Mesenchymal stem cell (in vitro differentiated cells and primary cell): ENCODE measurements at regions not wholly inside any gene's neighbourhood (a gene's known extent, or its start where the extent isn't known, plus 50 kb on each side); places are given as distances from the start of the nearest gene placed in this dataset.

Experiments
- DNase-seq: peaks from one replicate; pipeline ENCODE4 v3.0.0-alpha.2; 2013
- H2AFZ ChIP-seq: one replicate; pipeline ENCODE4 v1.6.1; 2013; ENCODE audit warnings: low read depth, mild to moderate bottlenecking, control low read depth, inconsistent platforms, low read length, moderate library complexity
- H2AK5ac ChIP-seq: 2 replicates; pipeline ENCODE4 v1.6.1; 2013; ENCODE audit warnings: low read length, moderate library complexity, mild to moderate bottlenecking, inconsistent platforms; ENCODE audit not compliant: severe bottlenecking
- H2BK120ac ChIP-seq: one replicate; pipeline ENCODE4 v1.6.1; 2013; ENCODE audit warnings: low read depth, mild to moderate bottlenecking, inconsistent platforms, low read length, moderate library complexity
- H2BK12ac ChIP-seq, 2 experiments: one replicate each; pipeline ENCODE4 v1.6.1; 2013; ENCODE audit warnings: inconsistent platforms in 2 of 2, low read length in 2 of 2, mild to moderate bottlenecking in 2 of 2, moderate library complexity in 2 of 2, control low read depth in 1 of 2
- H2BK15ac ChIP-seq: one replicate; pipeline ENCODE4 v1.6.1; 2013; ENCODE audit warnings: mild to moderate bottlenecking, low read depth, inconsistent platforms; ENCODE audit not compliant: poor library complexity, severe bottlenecking
- H2BK5ac ChIP-seq: 2 replicates; pipeline ENCODE4 v1.6.1; 2013; ENCODE audit warnings: low read depth, mild to moderate bottlenecking, low read length, control low read depth, inconsistent platforms; ENCODE audit not compliant: poor library complexity, severe bottlenecking
- H3K14ac ChIP-seq, 2 experiments: one replicate each; pipeline ENCODE4 v1.6.1; 2013; ENCODE audit warnings: inconsistent platforms in 2 of 2, low read length in 2 of 2, control low read depth in 1 of 2, mild to moderate bottlenecking in 1 of 2, moderate library complexity in 1 of 2
- H3K18ac ChIP-seq, 2 experiments: one replicate each; pipeline ENCODE4 v1.6.1; 2013; ENCODE audit warnings: inconsistent platforms in 2 of 2, low read length in 2 of 2, control low read depth in 1 of 2, low read depth in 1 of 2, mild to moderate bottlenecking in 1 of 2
- H3K23ac ChIP-seq, 2 experiments: one replicate each; pipeline ENCODE4 v1.6.1; 2013; ENCODE audit warnings: inconsistent platforms in 2 of 2, low read length in 2 of 2, mild to moderate bottlenecking in 2 of 2, moderate library complexity in 2 of 2, control low read depth in 1 of 2
- H3K27ac ChIP-seq: 2 replicates; pipeline ENCODE4 v1.5.1; 2013; ENCODE audit warnings: mild to moderate bottlenecking, moderate library complexity, low read length, control low read depth, inconsistent platforms; ENCODE audit not compliant: poor library complexity, severe bottlenecking
- H3K27me3 ChIP-seq, 2 experiments: 2 replicates each; pipeline versions ENCODE4 v1.6.1 to v1.7.0; 2013; ENCODE audit warnings: low read length in 2 of 2, mild to moderate bottlenecking in 2 of 2, moderate library complexity in 2 of 2, control low read depth in 1 of 2, inconsistent platforms in 1 of 2; ENCODE audit not compliant: control insufficient read depth in 1 of 2, insufficient read depth in 1 of 2
- H3K36me3 ChIP-seq, 2 experiments: 2 replicates each; pipeline versions ENCODE4 v1.6.1 to v1.7.0; 2013; ENCODE audit warnings: low read length in 2 of 2, control low read depth in 1 of 2, inconsistent platforms in 1 of 2, low read depth in 1 of 2, mild to moderate bottlenecking in 1 of 2; ENCODE audit not compliant: insufficient read depth in 2 of 2, control insufficient read depth in 1 of 2
- H3K4ac ChIP-seq, 2 experiments: one replicate each; pipeline ENCODE4 v1.6.1; 2013; ENCODE audit warnings: inconsistent platforms in 2 of 2, low read length in 2 of 2, mild to moderate bottlenecking in 2 of 2, moderate library complexity in 2 of 2, control low read depth in 1 of 2, low read depth in 1 of 2
- H3K4me1 ChIP-seq: 2 replicates; pipeline ENCODE4 v1.6.1; 2013; ENCODE audit warnings: low read depth, low read length, control low read depth; ENCODE audit not compliant: control insufficient read depth, insufficient read depth
- H3K4me2 ChIP-seq: 2 replicates; pipeline ENCODE4 v1.6.1; 2013; ENCODE audit warnings: low read length, mild to moderate bottlenecking, inconsistent platforms; ENCODE audit not compliant: poor library complexity, severe bottlenecking
- H3K4me3 ChIP-seq, 2 experiments: 2 replicates each; pipeline versions ENCODE4 v1.5.1 to v1.7.0; 2013; ENCODE audit warnings: low read length in 2 of 2, mild to moderate bottlenecking in 2 of 2, control low read depth in 1 of 2, low read depth in 1 of 2; ENCODE audit not compliant: insufficient read depth in 1 of 2
- H3K79me1 ChIP-seq: replicated peaks from 2 replicates; pipeline ENCODE4 v1.6.1; 2013; ENCODE audit warnings: mild to moderate bottlenecking, control low read depth, low read length, inconsistent platforms; ENCODE audit not compliant: poor library complexity, severe bottlenecking
- H3K9ac ChIP-seq: 2 replicates; pipeline ENCODE4 v1.7.0; 2013; ENCODE audit warnings: mild to moderate bottlenecking, low read length, moderate library complexity
- H3K9me3 ChIP-seq: 2 replicates; pipeline ENCODE4 v1.7.0; 2013; ENCODE audit warnings: mild to moderate bottlenecking, low read length; ENCODE audit not compliant: control insufficient read depth
- H4K8ac ChIP-seq: one replicate; pipeline ENCODE4 v1.6.1; 2013; ENCODE audit warnings: inconsistent platforms, mild to moderate bottlenecking, low read length, moderate library complexity
- H4K91ac ChIP-seq: one replicate; pipeline ENCODE4 v1.6.1; 2013; ENCODE audit warnings: mild to moderate bottlenecking, low read length, inconsistent platforms
- WGBS: methylation state at CpG from one replicate; pipeline ENCODE4 v1.1.7; 2013; ENCODE audit warnings: mixed read lengths; 5-methylcytosine and 5-hydroxymethylcytosine counted together

DNA sequence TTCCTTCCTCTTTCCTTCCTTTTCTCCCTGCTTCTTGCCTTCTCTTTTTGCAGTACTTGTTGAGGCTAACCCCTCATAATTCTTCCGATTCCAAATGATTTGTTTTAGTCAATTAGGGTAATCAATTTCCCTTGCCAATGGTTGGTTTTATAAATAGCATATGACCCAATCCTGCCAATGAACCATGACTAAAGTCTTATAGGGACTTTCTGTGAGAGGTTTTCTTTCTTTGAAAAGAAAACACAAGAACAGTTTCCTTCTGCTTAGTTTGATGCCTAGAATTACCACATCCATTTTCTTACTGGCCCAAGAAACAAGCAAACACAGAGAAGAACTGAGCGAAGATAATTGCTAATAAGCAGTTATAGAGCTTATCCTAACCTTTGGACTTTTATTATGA is 292.5 kb upstream of the SATB1 start:
- Histone ChIP-seq H3K4me2 (no peak overlapping the region), H3K9me3 (no peaks in the 10 kb centered on the region), H3K9ac (no peak overlapping the region), H3K27ac (no peak overlapping the region), H3K36me3 (no peaks in the 10 kb centered on the region), H2BK120ac (no peak overlapping the region), H4K8ac (no peak overlapping the region), H2BK12ac (no peak overlapping the region), H3K4me1 (no peaks in the 10 kb centered on the region), H2BK15ac (no peak overlapping the region), H3K27me3 (no peaks in the 10 kb centered on the region), H4K91ac (no peak overlapping the region), H3K4ac (no peak overlapping the region), H2BK5ac (no peak overlapping the region), H2AFZ (no peak overlapping the region), H3K23ac (no peak overlapping the region), H2AK5ac (no peak overlapping the region), H3K14ac (no peak overlapping the region), H3K18ac (no peak overlapping the region), H3K4me3 (no peak overlapping the region), H3K79me1 (no peaks in the 10 kb centered on the region)
- no peak for DNase-seq
- WGBS, result no CpG with 5 or more reads among the region's 2 CpGs

DNA sequence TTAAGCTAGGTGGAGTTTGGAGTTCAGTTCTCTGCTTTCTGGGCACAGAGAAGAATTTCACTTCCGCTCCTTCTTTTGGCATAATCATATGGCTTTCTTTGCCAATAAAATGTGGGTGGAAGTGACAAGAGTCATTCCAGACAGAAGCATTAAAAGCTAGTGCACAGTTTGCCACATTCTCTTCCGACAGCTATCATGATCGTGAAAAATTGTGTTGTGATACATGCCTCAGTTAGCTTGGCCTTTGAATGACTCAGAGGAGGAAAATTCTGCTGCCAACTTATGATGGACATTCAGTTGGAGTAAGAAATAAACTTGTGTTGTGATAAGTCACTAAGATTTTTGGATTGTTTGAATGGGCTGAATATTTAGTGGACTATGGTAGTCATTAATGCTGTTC is 291.7 kb upstream of the SATB1 start:
- Histone ChIP-seq H3K4me1 (no peaks in the 10 kb centered on the region), H3K23ac (no peak overlapping the region), H3K4me3 (no peak overlapping the region), H3K79me1 (no peaks in the 10 kb centered on the region), H3K18ac (no peak overlapping the region), H3K9me3 (no peaks in the 10 kb centered on the region), H4K8ac (no peak overlapping the region), H2BK15ac (no peak overlapping the region), H2BK12ac (no peak overlapping the region), H2BK5ac (no peak overlapping the region), H2AFZ (no peak overlapping the region), H3K4ac (no peak overlapping the region), H3K4me2 (no peak overlapping the region), H3K9ac (no peak overlapping the region), H3K14ac (no peak overlapping the region), H4K91ac (no peak overlapping the region), H3K27ac (no peak overlapping the region), H3K36me3 (no peaks in the 10 kb centered on the region), H3K27me3 (no peaks in the 10 kb centered on the region), H2BK120ac (no peak overlapping the region), H2AK5ac (no peak overlapping the region)
- no peak for DNase-seq
- 91% methylated on average over 3 of the region's 3 CpGs for whole genome bisulfite sequencing

GRCh38 chr3:18716101-18716500 is 291.0 kb upstream of the SATB1 start:
- H2BK12ac ChIP-seq, result no peak overlapping the region
- H3K36me3 ChIP-seq, result no peaks in the 10 kb centered on the region
- no peak for DNase-seq
- H4K91ac ChIP-seq, result no peak overlapping the region
- H3K4me2 ChIP-seq, result no peak overlapping the region
- H2BK5ac ChIP-seq, result no peak overlapping the region
- H3K4me3 ChIP-seq, result no peak overlapping the region
- H2AK5ac ChIP-seq, result no peak overlapping the region
- no peak overlapping the region for H3K27ac ChIP-seq
- H3K9me3 ChIP-seq, result no peaks in the 10 kb centered on the region
- no peak overlapping the region for H2BK15ac ChIP-seq
- 75% methylated on average over 2 of the region's 2 CpGs for WGBS
- H3K14ac ChIP-seq, result no peak overlapping the region
- H2AFZ ChIP-seq, result no peak overlapping the region
- no peak overlapping the region for H2BK120ac ChIP-seq
- H3K4me1 ChIP-seq, result no peaks in the 10 kb centered on the region
- H3K23ac ChIP-seq, result no peak overlapping the region
- no peaks in the 10 kb centered on the region for H3K79me1 ChIP-seq
- no peak overlapping the region for H3K18ac ChIP-seq
- no peak overlapping the region for H3K4ac ChIP-seq
- H4K8ac ChIP-seq, result no peak overlapping the region
- H3K9ac ChIP-seq, result no peak overlapping the region
- no peaks in the 10 kb centered on the region for H3K27me3 ChIP-seq

DNA sequence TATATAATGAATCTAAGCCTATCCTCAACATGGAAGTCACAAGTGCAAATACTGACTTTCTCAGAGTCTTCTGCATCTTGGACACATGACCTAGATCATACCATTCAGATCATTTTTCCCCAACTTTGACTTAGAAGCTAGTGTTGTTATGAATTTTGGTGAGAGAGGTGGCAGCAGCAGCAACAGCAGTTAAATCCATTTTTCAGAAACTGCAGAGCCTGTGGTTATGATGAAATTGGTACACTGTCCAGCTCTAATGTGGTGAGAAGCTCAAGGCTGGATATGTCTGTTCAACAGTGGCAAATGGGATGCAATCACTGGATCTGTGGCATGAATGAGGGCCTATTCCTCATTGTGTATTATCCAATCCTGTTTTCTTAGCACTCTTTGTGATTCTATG is 290.1 kb upstream of the SATB1 start:
- no peak for DNase-seq
- H2AFZ ChIP-seq, result no peak overlapping the region
- H3K36me3 ChIP-seq, result no peaks in the 10 kb centered on the region
- H4K8ac ChIP-seq, result no peak overlapping the region
- H3K14ac ChIP-seq, result no peak overlapping the region
- no peak overlapping the region for H3K4me2 ChIP-seq
- no peak overlapping the region for H3K18ac ChIP-seq
- no peak overlapping the region for H3K27ac ChIP-seq
- H2BK12ac ChIP-seq, result no peak overlapping the region
- H3K4ac ChIP-seq, result no peak overlapping the region
- no peak overlapping the region for H2AK5ac ChIP-seq
- H4K91ac ChIP-seq, result no peak overlapping the region
- no peak overlapping the region for H2BK5ac ChIP-seq
- no peak overlapping the region for H3K23ac ChIP-seq
- no peaks in the 10 kb centered on the region for H3K27me3 ChIP-seq
- H3K4me3 ChIP-seq, result no peak overlapping the region
- H3K79me1 ChIP-seq, result no peaks in the 10 kb centered on the region
- no peak overlapping the region for H2BK120ac ChIP-seq
- no peaks in the 10 kb centered on the region for H3K4me1 ChIP-seq
- no peaks in the 10 kb centered on the region for H3K9me3 ChIP-seq
- H2BK15ac ChIP-seq, result no peak overlapping the region
- H3K9ac ChIP-seq, result no peak overlapping the region
